HepG2 (cell line): ENCODE measurements at regions not wholly inside any gene's neighbourhood (a gene's known extent, or its start where the extent isn't known, plus 50 kb on each side); places are given as distances from the start of the nearest gene placed in this dataset.

Experiments
- ATAC-seq: fragments of 200-7000 bp; cut with Tn5 transposase; 3 replicates; pipeline ENCODE4 v1.9.1; 2020; ENCODE audit warnings: mild to moderate bottlenecking, moderate library complexity
- BruUV-seq: library from RNA; stranded (reverse); fragments of 400-500 nt; replicated peaks from 2 replicates; lab custom pipeline; 2021; lab: Mats Ljungman, UMichigan
- CTCF ChIA-PET: fragments of 300-600 bp; formaldehyde crosslinking; extraction: SDS; loops from one replicate; lab custom pipeline; 2021; ENCODE audit warnings: low total read pairs, inconsistent platforms, low intra/inter-chr PET ratio; lab: Yijun Ruan, JAX
- POLR2A ChIA-PET: fragments of 350-600 bp; sonication (Branson Sonifier 250); formaldehyde crosslinking; loops from one replicate; lab custom pipeline; 2020; ENCODE audit warnings: antibody characterized with exemption, inconsistent platforms; lab: Yijun Ruan, JAX
- DNase-seq: peaks from one replicate; pipeline ENCODE4 v3.0.0-alpha.2; 2015; ENCODE audit warnings: low spot score
- FAIRE-seq: peaks from 3 replicates; lab custom pipeline; 2011; peaks lifted over from hg19 to GRCh38; lab: Jason Lieb, UNC
- H2AFZ ChIP-seq: one replicate; pipeline ENCODE4 v1.6.1; 2011; ENCODE audit warnings: low read length, inconsistent platforms
- H3K27ac ChIP-seq: fragments of 300-600 bp; 3 replicates; pipeline ENCODE4 v1.8.0; 2011; ENCODE audit warnings: mixed run types, mild to moderate bottlenecking, mixed read lengths, low read length, inconsistent platforms; ENCODE audit not compliant: insufficient read depth; ENCODE audit errors: extremely low read length
- H3K27me3 ChIP-seq, 2 experiments: fragments of 200-600 bp in 1 of 2; 2 replicates in 1 of 2; 3 replicates in 1 of 2; pipeline versions ENCODE4 v1.6.0 to v1.8.0; 2011; ENCODE audit warnings: low read length in 2 of 2, mild to moderate bottlenecking in 2 of 2, moderate library complexity in 2 of 2, inconsistent platforms in 1 of 2; ENCODE audit not compliant: insufficient read depth in 2 of 2, control insufficient read depth in 1 of 2
- H3K36me3 ChIP-seq, 2 experiments: fragments of 200-600 bp in 1 of 2; replicated peaks in 1 of 2; 2 replicates in 1 of 2; 3 replicates in 1 of 2; pipeline versions ENCODE4 v1.5.1 to v1.8.0; 2011; ENCODE audit warnings: low read length in 2 of 2, inconsistent platforms in 1 of 2; ENCODE audit not compliant: insufficient read depth in 2 of 2, control insufficient read depth in 1 of 2
- H3K4me1 ChIP-seq: 2 replicates; pipeline ENCODE4 v1.5.1; 2012; ENCODE audit warnings: low read length, inconsistent platforms; ENCODE audit not compliant: insufficient read depth
- H3K4me2 ChIP-seq: 2 replicates; pipeline ENCODE4 v1.6.0; 2011; ENCODE audit warnings: low read depth, low read length, inconsistent platforms
- H3K4me3 ChIP-seq, 3 experiments: fragments of 200-600 bp in 1 of 3; sonication (generic), shearing (Covaris generic) in 1 of 3; replicated peaks in 1 of 3; 2 replicates each; pipeline ENCODE4 v1.5.1; 2011 to 2016; ENCODE audit warnings: low read length in 3 of 3, inconsistent platforms in 2 of 3, low read depth in 2 of 3, mild to moderate bottlenecking in 2 of 3, control low read depth in 1 of 3, mixed read lengths in 1 of 3; ENCODE audit not compliant: insufficient read depth in 1 of 3
- H3K79me2 ChIP-seq: one replicate; pipeline ENCODE4 v1.6.1; 2011; ENCODE audit warnings: low read length, inconsistent platforms; ENCODE audit not compliant: insufficient read depth
- H3K9ac ChIP-seq: 2 replicates; pipeline ENCODE4 v1.6.0; 2011; ENCODE audit warnings: mild to moderate bottlenecking, low read depth, low read length, inconsistent platforms; ENCODE audit not compliant: insufficient read depth
- H3K9me3 ChIP-seq: 2 replicates; pipeline ENCODE4 v1.5.1; 2012; ENCODE audit warnings: mild to moderate bottlenecking, low read length
- H4K20me1 ChIP-seq: 2 replicates; pipeline ENCODE4 v1.6.0; 2011; ENCODE audit warnings: inconsistent platforms, mild to moderate bottlenecking, low read length, moderate library complexity; ENCODE audit not compliant: insufficient read depth
- ATF4 ChIP-seq, 2 experiments: fragments of 450-650 bp in 1 of 2; sonication (generic) in 1 of 2; formaldehyde crosslinking; IDR thresholded peaks; 2 replicates each; pipeline versions ENCODE4 v1.5.0 to v1.8.0; 2020 to 2022; ENCODE audit warnings: mild to moderate bottlenecking in 1 of 2, missing genetic modification reagents in 1 of 2
- MAX ChIP-seq: IDR thresholded peaks from 2 replicates; pipeline ENCODE4 v1.6.1; 2012; ENCODE audit warnings: inconsistent platforms
- NR2C2 ChIP-seq: sonication (generic); formaldehyde crosslinking; IDR thresholded peaks from 2 replicates; pipeline ENCODE4 v1.4.0; 2020; ENCODE audit warnings: missing genetic modification reagents, mild to moderate bottlenecking, moderate library complexity, borderline replicate concordance
- REPIN1 ChIP-seq: sonication (generic); formaldehyde crosslinking; IDR thresholded peaks from 2 replicates; pipeline ENCODE4 v1.8.0; 2022; ENCODE audit warnings: missing genetic modification reagents, low read depth, mild to moderate bottlenecking, borderline replicate concordance
- TERF1 ChIP-seq: sonication (generic); formaldehyde crosslinking; IDR thresholded peaks from 2 replicates; pipeline ENCODE4 v1.8.0; 2022; ENCODE audit warnings: mild to moderate bottlenecking, missing genetic modification reagents, moderate library complexity
- THAP11 ChIP-seq: IDR thresholded peaks from 2 replicates; pipeline ENCODE4 v1.6.1; 2016; ENCODE audit warnings: missing biosample characterization, missing genetic modification reagents
- THRA ChIP-seq: sonication (generic); formaldehyde crosslinking; IDR thresholded peaks from 2 replicates; pipeline ENCODE4 v1.4.0; 2020; ENCODE audit warnings: missing genetic modification reagents, borderline replicate concordance
- ZMYM3 ChIP-seq: sonication (generic); formaldehyde crosslinking; IDR thresholded peaks from 2 replicates; pipeline ENCODE4 v1.5.1; 2020; ENCODE audit warnings: mild to moderate bottlenecking, missing genetic modification reagents
- ZNF20 ChIP-seq: sonication (generic); formaldehyde crosslinking; IDR thresholded peaks from 2 replicates; pipeline ENCODE4 v1.4.0; 2020; ENCODE audit warnings: mild to moderate bottlenecking, moderate library complexity, missing genetic modification reagents
- ZNF549 ChIP-seq: sonication (generic); formaldehyde crosslinking; IDR thresholded peaks from 2 replicates; pipeline ENCODE4 v1.5.0; 2020; ENCODE audit warnings: missing genetic modification reagents
- ZNF629 ChIP-seq: sonication (generic); formaldehyde crosslinking; conservative IDR thresholded peaks from 2 replicates; pipeline ENCODE4 v1.5.0; 2020; ENCODE audit warnings: missing genetic modification reagents
- ZNF766 ChIP-seq: sonication (generic); formaldehyde crosslinking; IDR thresholded peaks from 2 replicates; pipeline ENCODE4 v1.5.0; 2020; ENCODE audit warnings: missing genetic modification reagents, borderline replicate concordance
- WGBS: methylation state at CpG from one replicate; pipeline ENCODE4 v1.1.6; 2017; ENCODE audit warnings: low lambda C conversion rate; 5-methylcytosine and 5-hydroxymethylcytosine counted together
- in situ Hi-C: cut with HindIII; loops from 2 replicates; pipeline ENCODE4 v1.10.0; 2017; ENCODE audit warnings: low pct_unique_long_range_greater_than_20kb; ENCODE audit not compliant: extremely low pct_ligation_motif_present
- intact Hi-C: fragments of 100-400 bp; cut with micrococcal nuclease; formaldehyde crosslinking; loops from one replicate; pipeline ENCODE4 v1.10.0; 2022; ENCODE audit not compliant: unreplicated experiment
- TF ChIP-seq, protein P1 (sequence below): sonication (generic); formaldehyde crosslinking; IDR thresholded peaks from 2 replicates; pipeline ENCODE4 v1.5.1; 2020; ENCODE audit warnings: missing genetic modification reagents, mild to moderate bottlenecking, borderline replicate concordance
- TF ChIP-seq, protein P2 (sequence below): sonication (generic); formaldehyde crosslinking; IDR thresholded peaks from 2 replicates; pipeline ENCODE4 v1.8.1; 2023; ENCODE audit warnings: mild to moderate bottlenecking, missing genetic modification reagents
- TF ChIP-seq, protein P3 (sequence below): sonication (generic); formaldehyde crosslinking; IDR thresholded peaks from 2 replicates; pipeline ENCODE4 v1.5.1; 2020; ENCODE audit warnings: mild to moderate bottlenecking, missing genetic modification reagents, moderate library complexity

DNA sequence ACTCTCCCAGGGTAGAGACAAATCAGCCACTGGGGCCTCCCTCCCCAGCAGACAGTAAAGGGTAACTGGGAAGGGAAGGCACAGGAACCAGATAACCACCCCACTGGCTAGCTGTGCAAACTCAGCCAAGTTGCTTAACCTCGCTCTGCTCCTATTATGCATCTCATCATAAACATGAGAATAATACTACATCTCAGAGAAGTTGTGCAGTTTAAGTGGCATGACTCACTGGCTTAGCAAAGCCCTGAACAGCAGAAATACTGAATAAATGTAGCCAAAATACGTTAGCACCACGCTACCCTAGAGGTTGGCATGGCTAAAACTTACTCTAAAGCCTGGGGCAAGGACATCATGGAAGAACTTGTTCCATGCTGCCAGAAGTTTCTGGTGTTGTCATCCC lies 128.1 kb upstream of the ANK3 start:
- ChIA-PET CTCF (no interaction called here), POLR2A (no interaction called here)
- WGBS, result 12% methylated on average over 3 of the region's 3 CpGs
- Histone ChIP-seq H3K79me2 (no peaks in the 10 kb centered on the region), H3K4me1 (no peaks in the 10 kb centered on the region), H3K9ac (no peak overlapping the region), H3K9me3 (no peaks in the 10 kb centered on the region), H3K36me3 (no peaks in the 10 kb centered on the region), H2AFZ (no peak overlapping the region), H3K4me2 (no peak overlapping the region), H3K4me3 (no peak overlapping the region), H4K20me1 (no peaks in the 10 kb centered on the region), H3K27me3 (no peaks in the 10 kb centered on the region), H3K27ac (no peak overlapping the region)
- in situ Hi-C loops (no loop called here), intact Hi-C loops (loop anchor here (1.0 kb wide), 1 partner anchor 8 kb away; no protein-coding TSS in a partner anchor)
- no TSS peak for BruUV-seq
- FAIRE-seq (no peak), DNase-seq (no peak), ATAC-seq (no peak)
- no peak for TF ChIP-seq ZMYM3 (CRISPR knock-in tag)
- TF ChIP-seq, protein P1, sequence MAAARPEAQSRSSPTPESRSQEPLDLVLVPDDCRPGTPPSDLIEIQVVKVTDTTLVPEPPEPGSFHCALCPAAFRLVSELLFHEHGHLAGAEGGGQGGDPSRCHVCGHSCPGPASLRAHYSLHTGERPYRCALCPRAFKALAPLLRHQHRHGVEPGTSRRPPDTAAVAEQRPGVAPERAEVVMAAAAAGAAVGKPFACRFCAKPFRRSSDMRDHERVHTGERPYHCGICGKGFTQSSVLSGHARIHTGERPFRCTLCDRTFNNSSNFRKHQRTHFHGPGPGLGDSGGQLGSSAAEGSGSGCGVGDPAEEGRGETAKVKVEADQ (CRISPR knock-in tag), result no peak
- TF ChIP-seq REPIN1, result no peak
- no peak for TF ChIP-seq ZNF20
- no peak for TF ChIP-seq ATF4 (CRISPR knock-in tag; IDR thresholded peaks at IDR 0.05)
- no peak for TF ChIP-seq ZNF549 (CRISPR knock-in tag)
- no peak for TF ChIP-seq ZNF629 (CRISPR knock-in tag)
- no peak for TF ChIP-seq ZNF766 (CRISPR knock-in tag)
- no peak for TF ChIP-seq MAX
- TF ChIP-seq, protein P2, sequence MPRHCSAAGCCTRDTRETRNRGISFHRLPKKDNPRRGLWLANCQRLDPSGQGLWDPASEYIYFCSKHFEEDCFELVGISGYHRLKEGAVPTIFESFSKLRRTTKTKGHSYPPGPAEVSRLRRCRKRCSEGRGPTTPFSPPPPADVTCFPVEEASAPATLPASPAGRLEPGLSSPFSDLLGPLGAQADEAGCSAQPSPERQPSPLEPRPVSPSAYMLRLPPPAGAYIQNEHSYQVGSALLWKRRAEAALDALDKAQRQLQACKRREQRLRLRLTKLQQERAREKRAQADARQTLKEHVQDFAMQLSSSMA, result no peak
- no peak for TF ChIP-seq THAP11
- TF ChIP-seq TERF1, result no peak
- TF ChIP-seq, protein P3, sequence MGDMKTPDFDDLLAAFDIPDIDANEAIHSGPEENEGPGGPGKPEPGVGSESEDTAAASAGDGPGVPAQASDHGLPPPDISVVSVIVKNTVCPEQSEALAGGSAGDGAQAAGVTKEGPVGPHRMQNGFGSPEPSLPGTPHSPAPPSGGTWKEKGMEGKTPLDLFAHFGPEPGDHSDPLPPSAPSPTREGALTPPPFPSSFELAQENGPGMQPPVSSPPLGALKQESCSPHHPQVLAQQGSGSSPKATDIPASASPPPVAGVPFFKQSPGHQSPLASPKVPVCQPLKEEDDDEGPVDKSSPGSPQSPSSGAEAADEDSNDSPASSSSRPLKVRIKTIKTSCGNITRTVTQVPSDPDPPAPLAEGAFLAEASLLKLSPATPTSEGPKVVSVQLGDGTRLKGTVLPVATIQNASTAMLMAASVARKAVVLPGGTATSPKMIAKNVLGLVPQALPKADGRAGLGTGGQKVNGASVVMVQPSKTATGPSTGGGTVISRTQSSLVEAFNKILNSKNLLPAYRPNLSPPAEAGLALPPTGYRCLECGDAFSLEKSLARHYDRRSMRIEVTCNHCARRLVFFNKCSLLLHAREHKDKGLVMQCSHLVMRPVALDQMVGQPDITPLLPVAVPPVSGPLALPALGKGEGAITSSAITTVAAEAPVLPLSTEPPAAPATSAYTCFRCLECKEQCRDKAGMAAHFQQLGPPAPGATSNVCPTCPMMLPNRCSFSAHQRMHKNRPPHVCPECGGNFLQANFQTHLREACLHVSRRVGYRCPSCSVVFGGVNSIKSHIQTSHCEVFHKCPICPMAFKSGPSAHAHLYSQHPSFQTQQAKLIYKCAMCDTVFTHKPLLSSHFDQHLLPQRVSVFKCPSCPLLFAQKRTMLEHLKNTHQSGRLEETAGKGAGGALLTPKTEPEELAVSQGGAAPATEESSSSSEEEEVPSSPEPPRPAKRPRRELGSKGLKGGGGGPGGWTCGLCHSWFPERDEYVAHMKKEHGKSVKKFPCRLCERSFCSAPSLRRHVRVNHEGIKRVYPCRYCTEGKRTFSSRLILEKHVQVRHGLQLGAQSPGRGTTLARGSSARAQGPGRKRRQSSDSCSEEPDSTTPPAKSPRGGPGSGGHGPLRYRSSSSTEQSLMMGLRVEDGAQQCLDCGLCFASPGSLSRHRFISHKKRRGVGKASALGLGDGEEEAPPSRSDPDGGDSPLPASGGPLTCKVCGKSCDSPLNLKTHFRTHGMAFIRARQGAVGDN (CRISPR knock-in tag), result no peak
- no peak for TF ChIP-seq THRA
- no peak for TF ChIP-seq NR2C2 (CRISPR knock-in tag)
